DMS79 treated with DMSO at 0.1 percent for 48 hours (cell line): ENCODE measurements at regions not wholly inside any gene's neighbourhood (a gene's known extent, or its start where the extent isn't known, plus 50 kb on each side); places are given as distances from the start of the nearest gene placed in this dataset.
"Not testable (repeated sequence)": the region's sequence is repeated elsewhere in the genome, so short reads cannot be mapped to it uniquely, and the experiment has no call there.

ENCODE experiments used
- DNase-seq: peaks from one replicate; lab custom pipeline; 2025; lab: John Stamatoyannopoulos, UW

GRCh38 chr6:67224989-67225388 lies 1410.1 kb upstream of the ADGRB3 start:
- DNase-seq, result no peak

DNA sequence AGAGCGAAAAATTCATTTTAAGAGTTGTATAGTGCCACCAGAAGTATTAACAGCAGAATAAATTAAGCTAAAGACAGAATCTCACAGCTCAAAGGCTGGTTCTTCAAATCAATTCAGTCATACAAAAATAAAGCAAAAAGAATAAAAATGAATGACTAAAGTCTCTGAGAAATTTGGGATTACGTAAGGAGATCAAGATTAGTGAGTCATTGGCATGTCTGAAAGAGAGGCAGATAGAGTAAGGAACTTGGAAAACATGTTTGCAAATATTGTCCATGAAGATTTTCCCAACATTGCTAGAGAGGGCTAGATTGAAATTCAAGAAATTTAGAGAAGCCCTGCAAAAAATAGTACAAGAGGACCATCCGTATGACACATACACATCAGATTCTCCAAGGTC lies 1413.9 kb upstream of the ADGRB3 start:
- no peak for DNase-seq

- no peak for DNase-seq
Measured at GRCh38 chr6:67219346-67219745, 1415.7 kb upstream of the ADGRB3 start.

DNA sequence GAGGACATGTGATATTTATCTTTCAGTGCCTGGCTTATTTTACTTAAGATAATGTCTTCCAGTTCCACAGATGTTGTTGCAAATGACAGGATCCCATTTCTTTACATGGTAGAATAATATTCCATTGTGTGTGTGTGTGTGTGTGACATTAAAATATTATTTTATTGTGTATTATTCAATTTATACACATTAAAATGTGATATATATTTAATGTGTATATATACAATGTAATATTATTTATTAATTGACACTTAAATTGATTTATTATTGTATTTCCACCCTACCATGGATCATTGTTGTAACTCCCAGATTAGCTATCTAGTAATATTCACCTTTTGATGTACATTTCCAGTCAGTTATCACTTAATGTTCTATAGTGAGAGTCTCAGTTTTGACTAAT lies 1422.5 kb upstream of the ADGRB3 start:
- DNase-seq, result no peak

DNA sequence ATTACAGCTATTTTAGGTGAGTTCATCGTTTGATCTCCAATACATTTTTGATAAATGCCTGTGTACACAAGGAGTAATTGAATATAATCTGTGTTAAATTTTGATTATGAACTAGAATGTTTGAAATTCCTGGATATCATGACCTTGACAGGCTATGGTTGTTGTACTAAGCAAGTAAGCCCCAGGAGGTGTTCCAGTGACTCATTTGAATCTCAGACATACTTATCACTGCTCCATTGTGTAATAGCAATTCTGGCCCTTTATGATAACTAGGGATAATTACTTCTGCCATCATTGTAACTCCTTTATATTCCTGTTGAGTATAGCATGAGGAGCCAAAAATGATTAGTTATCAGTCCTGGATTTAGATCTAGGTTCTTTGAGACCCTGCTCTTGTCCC lies 1424.6 kb upstream of the ADGRB3 start:
- no peak for DNase-seq

DNA sequence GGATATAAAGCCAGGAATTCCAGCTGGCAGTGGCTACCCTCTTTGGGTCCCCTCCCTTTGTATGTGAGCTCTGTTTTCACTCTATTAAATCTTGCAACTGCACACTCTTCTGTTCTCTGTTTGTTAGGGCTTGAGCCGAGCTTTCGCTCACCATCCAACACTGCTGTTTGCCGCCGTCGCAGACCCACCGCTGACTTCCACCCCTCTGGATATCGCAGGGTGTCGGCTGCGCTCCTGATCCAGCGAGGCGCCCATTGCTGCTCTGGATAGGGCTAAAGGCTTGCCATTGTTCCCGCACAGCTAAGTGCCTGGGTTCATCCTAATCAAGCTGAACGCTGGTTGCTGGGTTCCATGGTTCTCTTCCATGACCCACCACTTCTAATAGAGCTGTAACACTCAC lies 1433.5 kb upstream of the ADGRB3 start:
- no peak for DNase-seq

GRCh38 chr6:67200626-67201403 lies 1434.3 kb upstream of the ADGRB3 start:
- no peak for DNase-seq

GRCh38 chr6:67199425-67199824 lies 1435.7 kb upstream of the ADGRB3 start:
- no peak for DNase-seq

DNA sequence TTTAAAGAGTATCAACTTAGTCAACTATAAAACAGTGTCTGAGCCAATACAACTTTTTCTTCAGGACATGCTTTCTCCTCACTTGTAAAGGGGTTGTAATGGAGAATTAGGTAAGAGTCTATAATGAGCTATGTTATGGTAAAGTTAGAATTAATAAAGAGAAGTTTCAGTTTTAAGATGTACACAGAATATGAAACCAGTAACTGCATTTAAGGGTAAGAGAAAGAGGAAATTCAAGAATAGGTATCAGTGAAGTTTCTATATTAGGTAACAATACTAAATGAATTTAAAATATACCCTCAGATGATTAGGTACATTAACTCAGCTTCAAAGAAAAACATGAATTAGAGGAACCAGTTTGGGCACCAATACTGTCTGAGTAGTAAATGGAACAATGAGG lies 1444.3 kb upstream of the ADGRB3 start:
- no peak for DNase-seq

- DNase-seq, result no peak
Measured at GRCh38 chr6:67184405-67184804, 1450.7 kb upstream of the ADGRB3 start.

GRCh38 chr6:67175101-67175500 lies 1460.0 kb upstream of the ADGRB3 start:
- DNase-seq, result no peak

DNA sequence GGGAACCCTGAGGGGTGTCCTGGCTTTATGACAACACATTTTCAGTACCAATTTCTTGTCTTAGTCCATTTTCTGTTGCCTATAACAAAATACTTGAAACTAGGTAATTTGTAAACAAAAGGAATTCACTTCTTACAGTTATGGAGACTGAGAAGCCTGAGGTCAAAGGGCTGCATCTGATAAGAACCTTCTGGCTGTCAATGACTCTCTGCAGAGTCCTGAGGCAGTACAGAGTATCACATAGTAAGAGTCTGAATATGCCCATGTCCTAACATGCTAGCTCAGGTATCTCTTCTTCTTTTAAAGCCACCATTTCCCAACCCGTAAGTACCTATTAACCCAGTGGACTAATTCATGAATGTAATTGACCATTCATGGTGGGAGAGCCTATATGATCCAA lies 1458.6 kb upstream of the EYS start:
- DNase-seq, result no peak

- DNase-seq, result no peak
Measured at GRCh38 chr6:67160820-67161219, 1453.8 kb upstream of the EYS start.

DNA sequence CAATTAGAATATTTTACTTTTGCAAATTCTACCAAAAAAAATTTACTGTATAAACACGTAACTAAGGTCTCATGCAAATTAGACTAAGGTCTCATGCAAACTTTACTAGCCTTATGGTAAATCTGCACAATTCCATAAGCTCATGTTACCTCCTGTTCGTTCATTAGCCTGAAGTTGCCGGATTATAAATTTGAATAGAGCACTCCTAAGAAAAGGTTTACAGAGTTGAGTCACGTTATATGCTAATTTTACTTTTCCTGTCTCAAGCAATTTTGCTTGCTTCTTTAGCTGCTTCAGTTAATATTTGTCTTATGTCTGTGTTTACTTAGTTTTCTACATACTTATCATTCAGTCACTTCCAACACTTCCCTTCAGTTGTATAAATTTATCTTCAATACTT lies 1434.0 kb upstream of the EYS start:
- no peak for DNase-seq

DNA sequence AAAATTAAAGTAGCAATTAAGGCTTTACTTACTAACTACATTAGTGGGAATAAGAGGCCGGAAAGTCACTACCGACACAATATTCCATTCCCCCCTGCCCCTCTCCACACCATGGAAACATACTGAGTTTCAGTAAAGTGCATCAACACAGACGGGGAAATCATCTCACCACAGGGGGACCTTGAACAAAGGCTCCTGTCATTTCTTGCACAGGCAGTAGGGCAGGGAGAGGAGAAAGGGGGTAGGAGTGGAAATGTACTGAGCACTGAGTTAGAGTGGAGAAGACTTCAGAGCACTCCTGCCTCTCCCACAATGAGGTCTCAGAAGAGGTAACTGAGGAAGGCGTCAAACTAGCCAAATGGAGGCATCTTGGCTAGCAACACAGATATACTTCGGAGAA lies 1426.9 kb upstream of the EYS start:
- DNase-seq, result no peak

- no peak for DNase-seq
Measured at GRCh38 chr6:67131827-67132226, 1424.8 kb upstream of the EYS start.

DNA sequence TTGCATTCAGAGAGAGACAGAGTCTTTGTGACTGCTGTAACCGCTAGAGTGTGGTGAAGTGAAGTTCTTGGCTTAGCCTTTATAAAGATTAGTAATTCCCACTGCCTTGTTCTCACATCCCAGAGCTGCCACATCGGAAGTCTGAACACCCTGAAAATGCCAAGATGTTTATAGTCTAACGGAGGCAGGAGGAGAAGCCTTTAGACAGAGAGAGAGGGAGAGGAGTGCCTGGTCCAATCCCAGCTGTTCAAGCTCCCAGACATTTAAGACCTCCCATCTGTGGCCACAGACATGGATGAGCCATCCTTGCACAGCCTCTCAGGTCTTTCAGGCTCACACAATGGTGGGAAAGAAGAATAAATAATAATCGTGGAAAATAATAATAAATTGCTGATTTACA lies 1422.8 kb upstream of the EYS start:
- no peak for DNase-seq

DNA sequence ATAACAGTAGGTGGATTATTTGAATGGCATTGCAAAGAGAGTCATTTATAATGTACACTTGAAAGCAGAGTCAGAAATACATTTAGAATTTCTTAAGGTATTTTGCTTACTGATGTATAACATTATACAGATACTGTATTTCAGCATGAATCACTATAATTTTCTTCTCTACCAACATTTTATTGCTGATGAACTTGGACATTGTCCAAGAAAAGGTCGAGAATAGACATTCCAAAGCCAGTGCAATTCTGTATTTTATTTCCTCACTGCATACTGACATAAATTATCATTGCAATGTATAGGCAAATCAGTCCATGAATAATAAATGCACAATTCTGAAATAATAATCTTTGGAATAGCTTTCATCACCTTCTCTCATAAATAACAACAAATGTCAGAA lies 1420.0 kb upstream of the EYS start:
- DNase-seq, result no peak

GRCh38 chr6:67121115-67121514 lies 1414.1 kb upstream of the EYS start:
- no peak for DNase-seq

DNA sequence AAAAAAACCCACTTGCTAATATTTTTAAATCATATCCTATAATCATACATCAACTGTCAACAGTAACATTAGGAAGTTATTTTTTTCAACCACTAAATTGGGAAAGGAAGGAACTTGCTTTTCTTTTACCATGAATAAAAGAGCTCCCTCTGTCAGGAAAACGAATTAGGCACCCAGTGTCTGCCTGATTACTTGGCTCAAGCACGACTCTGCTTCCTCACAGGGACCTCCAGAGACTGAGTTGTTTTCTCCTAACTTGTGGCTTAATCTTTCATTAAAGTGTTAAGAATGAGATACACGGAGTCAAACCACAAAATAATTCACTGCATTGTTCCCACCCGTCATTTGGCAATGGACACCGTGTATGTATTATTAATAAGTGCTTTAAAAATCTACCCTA lies 1405.1 kb upstream of the EYS start:
- no peak for DNase-seq

GRCh38 chr6:67102743-67103142 lies 1395.7 kb upstream of the EYS start:
- no peak for DNase-seq

DNA sequence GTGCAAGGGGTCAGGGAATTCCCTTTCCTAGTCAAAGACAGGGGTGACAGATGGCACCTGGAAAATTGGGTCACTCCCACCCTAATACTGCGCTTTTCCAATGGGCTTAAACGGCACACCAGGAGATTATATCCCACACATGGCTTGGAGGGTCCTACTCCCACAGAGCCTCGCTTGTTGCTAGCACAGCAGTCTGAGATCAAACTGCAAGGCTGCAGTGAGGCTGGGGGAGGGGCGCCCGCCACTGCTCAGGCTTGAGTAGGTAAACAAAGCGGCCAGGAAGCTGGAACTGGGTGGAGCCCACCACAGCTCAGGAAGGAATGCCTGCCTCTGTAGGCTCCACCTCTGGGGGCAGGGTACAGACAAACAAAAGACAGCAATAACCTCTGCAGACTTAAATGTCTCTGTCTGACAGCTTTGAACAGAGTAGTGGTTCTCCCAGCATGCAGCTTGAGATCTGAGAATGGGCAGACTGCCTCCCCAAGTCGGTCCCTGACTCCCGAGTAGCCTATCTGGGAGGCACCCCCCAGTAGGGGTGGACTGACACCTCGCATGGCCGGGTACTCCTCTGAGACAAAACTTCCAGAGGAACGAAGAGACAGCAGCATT lies 1388.7 kb upstream of the EYS start:
- DNase-seq, result not testable (repeated sequence)

GRCh38 chr6:67094431-67094946 lies 1387.5 kb upstream of the EYS start:
- no peak for DNase-seq

GRCh38 chr6:67073938-67074337 lies 1366.9 kb upstream of the EYS start:
- DNase-seq, result no peak
